Colonic mucosa (tissue), 4 donors: ENCODE measurements at regions not wholly inside any gene's neighbourhood (a gene's known extent, or its start where the extent isn't known, plus 50 kb on each side); places are given as distances from the start of the nearest gene placed in this dataset.

Experiments used
- DNase-seq: peaks from one replicate; pipeline ENCODE4 v3.0.0-alpha.2; 2020
- H3K27ac ChIP-seq: fragments of 200-600 bp; one replicate; pipeline ENCODE4 v1.8.0; 2021
- H3K27me3 ChIP-seq: fragments of 200-600 bp; one replicate; pipeline ENCODE4 v1.8.0; 2021
- H3K36me3 ChIP-seq: fragments of 200-600 bp; one replicate; pipeline ENCODE4 v1.8.0; 2021
- H3K4me1 ChIP-seq: fragments of 200-600 bp; one replicate; pipeline ENCODE4 v1.8.0; 2021; ENCODE audit warnings: mild to moderate bottlenecking
- H3K4me3 ChIP-seq: fragments of 200-600 bp; one replicate; pipeline ENCODE4 v1.8.0; 2021
- H3K9ac ChIP-seq, 2 donors: one replicate each; pipeline ENCODE4 v1.7.0; 2013; ENCODE audit warnings: control low read depth in 2 of 2, low read depth in 2 of 2, low read length in 2 of 2
- H3K9me3 ChIP-seq: fragments of 200-600 bp; one replicate; pipeline ENCODE4 v1.8.0; 2021
- intact Hi-C: fragments of 100-400 bp; cut with DNase I; formaldehyde crosslinking; loops from one replicate; pipeline ENCODE4 v1.14.1; 2022
- TF ChIP-seq, protein P1 (sequence below): fragments of 200-600 bp; IDR thresholded peaks from one replicate; pipeline ENCODE4 v1.8.0; 2022; ENCODE audit warnings: antibody characterized with exemption, mild to moderate bottlenecking
- donor health status: healthy.
- donor health status: DM: no; HTN: no; CAD: no.
- donor health status: DM: no; HTN: no; CAD: no.

DNA sequence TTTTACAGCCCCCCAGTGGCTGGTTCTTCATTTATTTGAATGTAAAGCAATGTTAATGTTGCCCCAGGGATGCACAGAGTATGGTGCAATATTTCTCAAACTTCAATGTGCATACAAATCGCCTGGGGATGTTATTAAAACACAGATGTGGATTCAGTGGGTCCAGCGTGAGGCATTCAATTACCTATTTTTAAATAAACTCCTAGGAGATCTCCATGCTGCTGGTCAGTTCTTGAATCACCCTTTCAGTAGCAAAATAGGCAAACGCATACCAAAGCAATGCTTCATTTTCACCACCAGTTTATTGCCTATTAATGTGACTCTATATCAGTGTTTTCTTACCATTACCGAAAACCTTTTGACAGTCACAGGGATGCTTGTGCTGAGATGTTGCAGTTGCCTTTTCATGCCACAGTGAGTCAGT lies 530.7 kb downstream of the CBLN2 start:
- H3K4me1 ChIP-seq, result no peaks in the 10 kb centered on the region
- H3K9ac ChIP-seq, result no peak overlapping the region
- DNase-seq, result no peak
- intact Hi-C loops, result no loop called here
- H3K27ac ChIP-seq, result no peak overlapping the region
- no peaks in the 10 kb centered on the region for H3K9me3 ChIP-seq
- TF ChIP-seq, protein P1, sequence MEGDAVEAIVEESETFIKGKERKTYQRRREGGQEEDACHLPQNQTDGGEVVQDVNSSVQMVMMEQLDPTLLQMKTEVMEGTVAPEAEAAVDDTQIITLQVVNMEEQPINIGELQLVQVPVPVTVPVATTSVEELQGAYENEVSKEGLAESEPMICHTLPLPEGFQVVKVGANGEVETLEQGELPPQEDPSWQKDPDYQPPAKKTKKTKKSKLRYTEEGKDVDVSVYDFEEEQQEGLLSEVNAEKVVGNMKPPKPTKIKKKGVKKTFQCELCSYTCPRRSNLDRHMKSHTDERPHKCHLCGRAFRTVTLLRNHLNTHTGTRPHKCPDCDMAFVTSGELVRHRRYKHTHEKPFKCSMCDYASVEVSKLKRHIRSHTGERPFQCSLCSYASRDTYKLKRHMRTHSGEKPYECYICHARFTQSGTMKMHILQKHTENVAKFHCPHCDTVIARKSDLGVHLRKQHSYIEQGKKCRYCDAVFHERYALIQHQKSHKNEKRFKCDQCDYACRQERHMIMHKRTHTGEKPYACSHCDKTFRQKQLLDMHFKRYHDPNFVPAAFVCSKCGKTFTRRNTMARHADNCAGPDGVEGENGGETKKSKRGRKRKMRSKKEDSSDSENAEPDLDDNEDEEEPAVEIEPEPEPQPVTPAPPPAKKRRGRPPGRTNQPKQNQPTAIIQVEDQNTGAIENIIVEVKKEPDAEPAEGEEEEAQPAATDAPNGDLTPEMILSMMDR, result no peak
- no peaks in the 10 kb centered on the region for H3K27me3 ChIP-seq
- H3K4me3 ChIP-seq, result no peak overlapping the region
- no peaks in the 10 kb centered on the region for H3K36me3 ChIP-seq

DNA sequence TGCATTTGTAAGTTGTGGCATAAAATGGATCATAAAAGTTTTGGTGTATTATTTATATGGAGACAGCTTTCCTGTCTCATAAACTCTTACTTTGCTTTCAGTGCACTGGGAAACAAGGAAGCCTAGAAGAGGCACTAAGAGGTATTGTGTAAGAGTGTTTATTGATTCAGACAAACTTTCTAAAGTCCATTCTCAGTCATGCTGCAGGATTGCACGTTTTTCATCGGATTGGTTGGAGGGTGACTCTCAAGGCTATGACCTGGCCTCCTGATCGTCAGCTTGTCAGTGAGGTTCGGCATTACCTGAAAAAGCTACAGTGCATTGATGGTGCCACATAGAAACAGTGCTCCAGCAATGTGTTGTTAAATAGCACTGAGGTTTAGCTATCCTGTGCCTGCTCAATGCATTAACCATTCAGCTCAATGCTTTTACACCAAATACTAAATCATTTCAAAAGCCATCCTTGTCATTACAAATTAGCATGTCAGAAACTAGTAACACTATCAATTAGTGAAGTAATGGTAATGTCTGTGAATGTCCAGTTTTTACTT lies 545.5 kb downstream of the CBLN2 start:
- Histone ChIP-seq H3K4me3 (no peak overlapping the region), H3K36me3 (no peaks in the 10 kb centered on the region), H3K27ac (no peak overlapping the region), H3K4me1 (no peaks in the 10 kb centered on the region), H3K9me3 (no peaks in the 10 kb centered on the region), H3K27me3 (no peaks in the 10 kb centered on the region), H3K9ac (no peak overlapping the region)
- TF ChIP-seq, protein P1, result no peak
- intact Hi-C loops, result no loop called here
- DNase-seq, result no peak

DNA sequence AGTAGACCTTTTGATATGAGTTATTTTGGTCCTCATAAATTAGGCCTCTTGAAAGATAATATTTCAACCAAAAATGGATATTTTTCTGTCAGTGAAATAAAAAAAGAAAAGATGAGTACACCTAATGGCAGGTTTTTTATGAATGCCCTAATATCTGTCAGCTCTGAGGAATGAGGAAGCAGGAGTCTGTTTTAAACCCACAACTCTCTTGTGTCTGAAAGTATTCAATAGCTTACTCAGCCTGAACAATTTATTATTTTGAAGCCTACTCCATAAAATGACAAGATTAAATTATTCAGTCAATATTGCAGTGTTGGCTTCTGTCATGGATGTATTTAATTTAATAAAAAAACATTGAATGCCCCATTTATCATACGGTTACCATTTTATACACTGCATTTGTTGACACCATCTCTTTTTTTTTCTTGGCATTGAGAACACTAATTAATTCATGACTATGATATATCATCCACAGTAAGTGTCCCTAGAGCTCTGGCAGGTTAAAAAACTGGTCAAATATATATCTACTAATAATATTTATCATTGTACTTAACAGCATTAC lies 548.2 kb downstream of the CBLN2 start:
- Histone ChIP-seq H3K9ac (no peak overlapping the region), H3K4me3 (no peak overlapping the region), H3K4me1 (no peaks in the 10 kb centered on the region), H3K27me3 (no peaks in the 10 kb centered on the region), H3K27ac (no peak overlapping the region), H3K9me3 (no peaks in the 10 kb centered on the region), H3K36me3 (no peaks in the 10 kb centered on the region)
- TF ChIP-seq, protein P1, result no peak
- intact Hi-C loops, result no loop called here
- DNase-seq, result no peak

DNA sequence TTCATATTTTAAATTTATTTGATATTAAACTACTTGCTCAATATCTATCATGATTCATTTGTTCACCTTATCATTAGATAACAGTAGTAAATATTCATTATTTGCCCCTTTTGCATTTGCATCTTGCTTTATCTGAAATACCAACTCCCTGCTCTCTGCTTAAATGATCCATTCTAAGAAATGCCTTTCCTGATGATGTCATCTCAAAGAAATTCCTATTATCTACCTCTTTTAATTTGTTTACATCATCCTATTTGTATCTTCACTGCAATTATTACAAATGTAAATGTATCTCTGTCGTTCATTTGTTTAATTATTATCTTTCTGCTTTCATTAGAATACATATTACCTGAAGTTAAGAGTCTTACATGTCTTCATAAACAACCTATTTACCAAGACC lies 549.9 kb downstream of the CBLN2 start:
- TF ChIP-seq, protein P1, result no peak
- no peaks in the 10 kb centered on the region for H3K4me1 ChIP-seq
- H3K27me3 ChIP-seq, result no peaks in the 10 kb centered on the region
- no peaks in the 10 kb centered on the region for H3K36me3 ChIP-seq
- no peak overlapping the region for H3K27ac ChIP-seq
- no peak for DNase-seq
- intact Hi-C loops, result no loop called here
- no peaks in the 10 kb centered on the region for H3K9me3 ChIP-seq
- no peak overlapping the region for H3K9ac ChIP-seq
- H3K4me3 ChIP-seq, result no peak overlapping the region

DNA sequence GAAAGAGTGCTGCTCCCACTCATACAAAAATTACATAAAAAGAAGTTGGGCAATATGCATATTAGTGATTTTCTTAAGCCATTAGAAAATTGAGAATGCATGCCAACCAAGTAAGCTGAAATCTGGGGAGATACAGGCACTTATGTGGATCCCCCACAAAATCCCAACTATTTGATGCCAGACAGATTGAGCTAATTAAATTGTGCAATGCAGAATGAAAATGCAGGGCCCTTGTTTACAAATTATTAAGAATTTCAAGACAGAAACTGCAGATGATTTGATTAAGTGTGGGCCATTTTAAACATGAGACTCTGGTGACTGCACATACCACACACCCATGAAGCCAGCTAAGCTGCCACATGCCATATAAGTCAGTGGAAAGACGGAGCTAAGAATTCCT lies 554.5 kb downstream of the CBLN2 start:
- TF ChIP-seq, protein P1, result no peak
- Histone ChIP-seq H3K4me3 (no peak overlapping the region), H3K36me3 (no peaks in the 10 kb centered on the region), H3K27me3 (no peaks in the 10 kb centered on the region), H3K9me3 (no peaks in the 10 kb centered on the region), H3K27ac (no peak overlapping the region), H3K4me1 (no peaks in the 10 kb centered on the region), H3K9ac (no peak overlapping the region)
- DNase-seq, result no peak
- intact Hi-C loops, result no loop called here
